HFF-Myc (cell line): ENCODE measurements at regions not wholly inside any gene's neighbourhood (a gene's known extent, or its start where the extent isn't known, plus 50 kb on each side); places are given as distances from the start of the nearest gene placed in this dataset.

Experiments used
- DNase-seq: peaks from one replicate; pipeline ENCODE4 v3.0.0-alpha.2; 2011; ENCODE audit warnings: low read depth; ENCODE audit errors: extremely low read depth
- H3K4me3 ChIP-seq: replicated peaks from 2 replicates; pipeline ENCODE4 v1.5.1; 2011; ENCODE audit warnings: low read depth, mild to moderate bottlenecking, control low read depth, low read length
- CTCF ChIP-seq: IDR thresholded peaks from 2 replicates; pipeline ENCODE4 v1.5.1; 2012; ENCODE audit warnings: mild to moderate bottlenecking, low read depth, low read length, control low read depth; ENCODE audit errors: missing control alignments

DNA sequence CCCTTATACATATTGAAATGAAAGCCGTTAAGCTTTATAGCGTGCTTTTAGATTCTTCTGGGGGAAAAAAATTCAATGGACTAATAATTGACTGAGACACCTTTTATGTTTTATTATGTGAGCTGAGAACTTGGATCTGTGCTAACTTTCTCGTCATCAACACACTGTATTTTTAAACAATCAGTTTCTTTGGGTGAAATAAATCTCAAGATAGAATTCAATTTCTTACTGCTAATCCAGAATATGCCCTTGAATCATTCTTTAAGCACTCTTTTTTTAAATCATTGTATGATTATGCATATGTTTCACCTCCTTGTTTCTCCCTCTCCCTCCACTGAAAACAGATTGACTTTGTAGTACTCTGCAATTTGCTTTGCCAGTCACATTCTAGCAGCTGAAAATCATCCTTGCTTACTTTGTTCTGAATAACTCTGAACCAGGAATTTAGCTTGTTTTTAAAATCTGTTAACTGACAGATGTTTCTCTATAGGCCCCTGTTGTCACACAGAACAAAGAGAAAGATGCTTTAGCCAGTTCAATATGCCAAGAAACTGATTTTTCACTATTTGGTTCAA lies 81.5 kb downstream of the SLIT2 start:
- no peak overlapping the region for H3K4me3 ChIP-seq
- no peak for TF ChIP-seq CTCF
- no peak for DNase-seq

GRCh38 chr4:20337261-20337664 lies 85.6 kb downstream of the SLIT2 start:
- TF ChIP-seq CTCF: no peak
- no peak overlapping the region for H3K4me3 ChIP-seq
- no peak for DNase-seq

DNA sequence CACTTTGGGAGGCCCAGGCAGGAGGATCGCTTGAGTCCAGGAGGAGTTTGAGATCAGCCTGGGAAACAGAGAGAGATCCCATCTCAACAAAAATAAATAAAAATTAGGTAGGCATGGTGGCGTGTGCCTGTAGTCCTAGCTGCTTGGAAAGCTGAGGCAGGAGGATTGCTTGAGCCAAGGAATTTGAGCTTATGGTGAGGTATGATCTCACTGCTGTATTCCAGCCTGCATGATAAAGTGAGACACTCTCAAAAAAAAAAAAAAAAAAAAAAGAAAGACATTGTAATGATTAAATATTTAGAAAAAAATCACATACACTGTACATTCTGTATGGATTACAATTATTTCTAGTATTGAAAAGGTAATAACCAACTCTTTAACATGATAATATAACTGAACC lies 87.1 kb downstream of the SLIT2 start:
- no peak for DNase-seq
- no peak for TF ChIP-seq CTCF
- no peak overlapping the region for H3K4me3 ChIP-seq

GRCh38 chr4:20341134-20341738 lies 89.5 kb downstream of the SLIT2 start:
- no peak overlapping the region for H3K4me3 ChIP-seq
- DNase-seq: no peak
- TF ChIP-seq CTCF: no peak

- no peak overlapping the region for H3K4me3 ChIP-seq
Measured at GRCh38 chr4:20347531-20347930, 95.8 kb downstream of the SLIT2 start.

DNA sequence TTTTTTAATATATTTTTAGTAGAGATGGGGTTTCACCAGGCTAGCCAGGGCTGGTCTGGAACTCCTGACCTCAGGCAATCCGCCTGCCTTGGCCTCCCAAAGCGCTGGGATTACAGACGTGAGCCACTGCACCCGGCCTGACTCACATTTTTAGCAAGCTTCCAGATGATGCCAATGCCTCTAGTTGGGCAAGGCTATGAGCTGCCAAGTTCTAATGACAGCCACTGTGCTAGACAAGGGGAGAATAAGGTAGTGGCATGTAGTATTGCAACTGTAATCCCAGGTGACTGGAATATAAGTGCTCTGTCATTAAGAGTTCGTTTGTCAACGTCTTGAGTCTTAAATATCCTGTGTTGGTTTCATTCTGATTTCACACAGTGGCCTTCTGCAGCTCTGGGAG lies 96.7 kb downstream of the SLIT2 start:
- TF ChIP-seq CTCF: no peak
- H3K4me3 ChIP-seq: no peak overlapping the region
- DNase-seq: no peak

More at GRCh38 chr4:20347531-20347930, 95.8 kb downstream of the SLIT2 start:
- no peak for DNase-seq
- no peak for TF ChIP-seq CTCF
